ENCODE measurements at regions not wholly inside any gene's neighbourhood (a gene's known extent, or its start where the extent isn't known, plus 50 kb on each side); places are given as distances from the start of the nearest gene placed in this dataset.
"Not testable (repeated sequence)": the region's sequence is repeated elsewhere in the genome, so short reads cannot be mapped to it uniquely, and the experiment has no call there.

- not testable (repeated sequence) for DNase-seq
Measured at GRCh38 chr7:106713452-106713851, 52.5 kb upstream of the CCDC71L start.

- not testable (repeated sequence) for DNase-seq
Measured at GRCh38 chr7:106714590-106715442, 53.9 kb upstream of the CCDC71L start.

- no peak for DNase-seq
Measured at GRCh38 chr7:106715730-106716129, 54.8 kb upstream of the CCDC71L start.

DNA sequence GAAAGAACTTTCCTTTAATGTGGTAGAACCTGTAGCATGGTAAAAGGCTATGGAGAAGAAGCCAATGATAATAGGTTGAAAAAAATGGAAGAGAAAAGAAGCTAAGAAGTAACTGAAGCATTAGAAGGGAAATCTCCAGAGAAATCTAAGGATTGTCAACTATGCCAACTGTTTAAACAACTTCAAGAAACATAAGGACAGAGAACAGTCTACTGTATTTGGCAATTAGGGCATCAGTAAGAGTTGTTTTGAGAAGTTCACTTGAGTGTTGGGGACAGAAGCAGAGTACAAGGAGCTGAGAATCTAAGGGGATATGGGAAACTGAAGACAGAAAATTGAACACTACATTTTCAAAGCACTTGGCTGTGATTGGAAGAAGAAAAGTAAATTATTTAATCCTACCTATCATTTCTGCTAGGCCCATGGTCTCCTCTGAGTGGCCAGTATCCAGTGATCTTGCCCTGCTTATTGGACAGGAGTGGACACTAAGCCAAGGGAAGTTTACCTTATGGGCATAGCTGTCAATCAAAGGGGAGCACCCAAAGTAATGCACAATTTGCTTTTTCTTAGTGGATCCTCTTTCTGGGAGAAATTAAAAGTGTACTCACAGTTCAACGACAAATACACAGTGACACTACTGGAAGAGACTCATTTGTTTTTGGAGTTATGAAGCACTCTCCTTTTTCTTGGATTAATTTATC, 56.4 kb upstream of the CCDC71L start:
- DNase-seq = no peak

- DNase-seq = peak; percentile 98
Measured at GRCh38 chr7:106717955-106718871, 57.3 kb upstream of the CCDC71L start.

GRCh38 chr7:106720641-106721040, 59.7 kb upstream of the CCDC71L start:
- no peak for DNase-seq

- no peak for DNase-seq
Measured at GRCh38 chr7:106721816-106722785, 61.1 kb upstream of the CCDC71L start.

DNA sequence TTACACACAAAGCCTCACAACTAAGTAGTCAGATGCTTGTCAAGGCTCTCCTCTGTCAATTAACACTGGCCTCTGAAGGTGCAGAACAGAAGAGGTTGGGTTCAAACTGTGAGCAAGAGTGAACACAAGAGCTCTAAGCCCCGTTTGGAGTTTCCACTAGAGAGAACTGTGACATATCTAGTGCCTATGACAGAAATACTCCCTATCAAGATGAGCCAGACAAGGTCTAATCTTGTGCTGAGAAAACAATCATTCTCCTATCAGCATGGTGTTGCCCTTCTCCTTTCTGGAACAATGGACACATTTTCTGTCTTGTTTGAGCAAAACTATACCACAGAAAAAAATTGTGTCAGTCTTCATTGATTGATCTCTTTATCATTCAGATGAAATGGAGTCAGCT, 62.4 kb upstream of the CCDC71L start:
- no peak for DNase-seq

GRCh38 chr7:106729720-106730385, 68.9 kb upstream of the CCDC71L start:
- peak; percentile 14 for DNase-seq

DNA sequence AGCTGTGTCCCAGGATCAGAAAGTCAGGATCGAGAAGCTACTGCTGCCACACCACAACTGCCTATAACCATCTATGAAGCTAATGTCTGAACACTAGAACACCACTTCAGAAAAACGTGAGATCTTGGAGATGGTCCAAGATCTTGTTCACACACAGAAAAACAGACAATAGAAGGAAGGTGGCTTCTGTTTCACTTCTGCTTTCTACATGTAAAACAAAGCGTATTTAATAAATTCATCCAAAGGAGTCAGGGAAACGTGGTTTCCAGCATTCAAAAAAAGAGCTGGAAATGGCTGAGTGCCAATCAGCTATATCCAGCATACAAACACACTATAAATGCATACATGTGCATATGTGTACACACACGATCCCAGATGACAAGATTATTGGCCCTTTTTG, 70.2 kb upstream of the CCDC71L start:
- peak; percentile 95 for DNase-seq

- DNase-seq = peak; percentile 73
Measured at GRCh38 chr7:106731646-106732444, 70.9 kb upstream of the CCDC71L start.

- DNase-seq = no peak
Measured at GRCh38 chr7:106735637-106736036, 74.7 kb upstream of the CCDC71L start.

GRCh38 chr7:106736123-106736507, 75.2 kb upstream of the CCDC71L start:
- no peak for DNase-seq

- peak; percentile 90 for DNase-seq
Measured at GRCh38 chr7:106736508-106737201, 75.7 kb upstream of the CCDC71L start.

- peak; percentile 67 for DNase-seq
Measured at GRCh38 chr7:106737202-106737562, 76.2 kb upstream of the CCDC71L start.

DNA sequence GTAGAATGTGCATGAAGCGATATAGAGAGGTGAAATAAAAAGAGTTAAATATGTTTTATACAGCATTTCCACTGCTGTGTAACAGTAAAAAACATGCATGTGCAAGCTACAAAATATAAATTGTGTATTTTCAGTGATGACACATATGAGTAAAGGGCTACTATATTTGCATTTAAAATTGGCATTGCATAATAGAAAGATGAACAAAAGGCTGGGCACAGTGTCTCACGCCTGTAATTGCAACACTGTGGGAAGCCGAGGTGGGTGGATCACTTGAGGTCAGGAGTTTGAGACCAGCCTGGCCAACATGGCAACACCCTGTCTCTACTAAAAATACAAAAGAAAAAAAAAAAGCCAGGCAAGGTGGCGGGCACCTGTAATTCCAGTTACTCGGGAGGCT, 79.8 kb upstream of the CCDC71L start:
- no peak for DNase-seq

GRCh38 chr7:106744563-106745091, 83.7 kb upstream of the CCDC71L start:
- no peak for DNase-seq

DNA sequence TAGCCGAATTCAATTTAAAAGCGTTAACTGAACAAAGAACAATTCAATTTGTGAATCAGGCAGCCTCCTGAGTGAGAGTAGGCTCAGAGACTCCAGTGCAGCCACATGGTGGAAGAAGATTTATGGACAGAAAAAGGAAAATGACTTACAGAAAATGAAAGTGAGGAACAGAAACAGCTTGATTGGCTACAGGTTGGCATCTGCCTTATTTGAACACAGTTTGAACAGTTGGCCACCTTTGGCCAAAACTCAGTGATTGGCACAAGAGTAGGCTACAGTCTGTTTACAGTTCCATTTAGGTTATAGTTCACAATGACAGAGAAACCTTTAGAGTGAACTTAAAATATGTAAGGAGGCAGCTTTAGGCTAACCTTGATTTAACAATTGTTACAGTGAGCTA, 86.3 kb upstream of the CCDC71L start:
- not testable (repeated sequence) for DNase-seq

DNA sequence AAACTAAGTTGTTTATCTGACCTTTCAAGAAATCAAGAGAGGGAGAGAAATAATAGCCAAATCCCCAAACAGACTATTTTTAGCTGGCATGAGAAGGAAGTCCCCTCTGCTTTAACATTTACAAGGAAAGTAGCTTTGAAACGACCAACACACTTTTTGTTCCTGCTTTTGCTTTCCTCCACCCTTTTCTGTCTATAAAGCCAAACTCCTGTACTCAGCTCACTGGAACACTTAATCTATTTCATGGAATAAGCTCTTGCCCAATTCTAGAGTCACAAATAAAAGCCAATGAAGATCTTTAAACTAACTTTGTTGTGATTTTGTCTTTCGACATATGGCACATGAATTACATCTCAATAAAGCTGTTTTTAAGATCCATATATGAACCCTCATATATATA, 86.8 kb upstream of the CCDC71L start:
- DNase-seq = no peak

Measured in dermis blood vessel endothelial cell (primary cell).